ENCODE measurements at regions not wholly inside any gene's neighbourhood (a gene's known extent, or its start where the extent isn't known, plus 50 kb on each side); places are given as distances from the start of the nearest gene placed in this dataset.
A peak's percentile ranks its signal among the peaks of the same experiment; 100 is the strongest.
"Not testable (repeated sequence)": the region's sequence is repeated elsewhere in the genome, so short reads cannot be mapped to it uniquely, and the experiment has no call there.

DNA sequence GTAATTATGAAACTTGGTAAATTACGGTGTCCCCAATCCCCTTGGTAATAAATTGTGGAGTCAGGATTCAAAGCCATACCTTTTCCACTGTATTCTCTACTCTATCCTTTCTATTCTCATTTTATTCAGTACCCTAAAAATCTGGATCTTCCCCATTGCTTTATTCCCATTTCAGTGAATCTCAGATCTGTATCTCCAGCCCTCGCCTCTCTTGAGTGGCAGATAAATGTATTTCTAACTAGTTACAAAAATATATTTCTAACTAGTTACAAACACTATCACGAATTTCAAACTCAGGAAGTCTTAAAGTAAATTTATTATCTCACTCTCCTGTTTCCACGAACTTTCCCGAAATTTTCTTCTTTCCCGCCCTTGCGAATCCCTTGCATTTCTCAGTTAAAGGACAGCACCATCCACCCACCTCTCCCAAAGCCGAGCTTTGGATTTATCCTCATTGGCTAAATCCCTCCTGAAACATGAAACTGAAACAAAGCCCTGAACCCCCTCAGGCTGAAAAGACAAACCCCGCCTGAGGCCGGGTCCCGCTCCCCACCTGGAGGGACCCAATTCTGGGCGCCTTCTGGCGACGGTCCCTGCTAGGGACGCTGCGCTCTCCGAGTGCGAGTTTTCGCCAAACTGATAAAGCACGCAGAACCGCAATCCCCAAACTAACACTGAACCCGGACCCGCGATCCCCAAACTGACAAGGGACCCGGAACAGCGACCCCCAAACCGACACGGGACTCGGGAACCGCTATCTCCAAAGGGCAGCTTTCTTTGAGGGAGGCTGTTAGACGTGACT, 164.3 kb upstream of the PABPC3 start:
- peaks cover 53% of the 10 kb centered on the region for H3K27me3 Mint-ChIP-seq

DNA sequence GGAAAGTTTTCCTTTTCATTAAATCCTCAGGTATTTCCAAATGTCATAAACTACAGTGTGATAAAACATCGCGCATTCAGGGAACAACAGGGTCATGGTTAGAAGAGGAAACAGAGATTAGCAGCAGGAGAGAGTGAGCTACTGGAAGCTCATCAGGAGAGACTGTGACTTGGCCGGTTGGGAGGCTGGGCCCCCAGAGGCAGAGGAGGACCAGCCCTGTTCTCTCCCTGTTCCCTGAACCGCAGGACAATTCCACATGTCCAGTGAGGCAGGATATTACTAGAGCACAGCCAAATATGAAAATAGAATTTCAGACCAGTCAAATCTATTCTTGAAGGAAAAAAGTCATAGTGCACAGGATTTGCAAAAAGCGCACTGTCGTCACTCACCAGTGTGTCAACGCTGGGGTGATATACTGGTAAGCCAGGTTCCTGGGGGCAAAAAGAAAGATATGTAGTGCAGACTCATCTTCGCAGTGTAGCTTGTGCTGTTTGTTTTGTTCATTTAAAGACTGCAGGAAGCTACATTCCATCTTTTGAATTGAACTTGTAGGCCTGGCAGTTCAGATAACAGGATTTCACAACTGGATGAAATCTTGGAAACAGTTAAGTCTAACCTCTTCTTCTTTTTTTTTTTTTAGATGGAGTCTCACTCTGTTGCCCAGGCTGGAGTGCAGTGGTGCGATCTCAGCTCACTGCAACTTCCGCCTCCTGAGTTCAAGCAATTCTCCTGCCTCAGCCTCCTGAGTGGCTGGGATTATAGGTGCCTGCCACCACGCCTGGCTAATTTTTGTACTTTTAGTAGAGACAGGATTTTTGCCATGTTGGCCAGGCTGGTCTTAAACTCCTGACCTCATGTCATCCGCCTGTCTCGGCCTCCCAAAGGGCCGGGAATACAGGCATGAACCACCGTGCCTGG, 162.6 kb upstream of the PABPC3 start:
- DNase-seq, ATAC-seq, H3K9me3 Mint-ChIP-seq, H3K4me3 Mint-ChIP-seq, H3K27ac Mint-ChIP-seq, H3K4me1 Mint-ChIP-seq: not testable (repeated sequence)
- H3K27me3 Mint-ChIP-seq: peaks cover 66% of the 10 kb centered on the region

More for the DNA sequence above, 164.3 kb upstream of the PABPC3 start:
- Mint-ChIP-seq H3K4me1 (peaks cover 7% of the 10 kb centered on the region), H3K9me3 (no peaks in the 10 kb centered on the region), H3K4me3 (peak overlapping the region; percentile 23 to 74), H3K27ac (no peak overlapping the region)
- ATAC-seq (no peak), DNase-seq (no peak)

DNA sequence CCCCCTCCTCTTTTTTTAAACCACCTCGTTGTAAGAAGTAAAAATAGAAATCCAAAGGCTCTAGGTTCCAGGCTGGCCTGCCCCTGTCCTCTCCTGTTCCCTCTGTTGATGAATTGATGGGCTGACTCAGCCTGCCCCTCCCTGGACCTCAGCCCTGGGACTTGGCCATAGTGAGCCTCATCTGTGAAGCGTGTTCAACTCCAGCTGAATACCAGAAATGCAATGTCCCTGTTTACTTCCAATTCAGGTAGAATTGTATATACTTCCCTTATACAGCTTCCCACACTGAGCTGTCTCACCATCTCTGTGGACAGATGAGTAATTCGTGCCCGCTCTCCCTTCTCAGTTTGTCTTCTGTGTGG, 161.9 kb upstream of the PABPC3 start:
- peaks cover 69% of the 10 kb centered on the region for H3K27me3 Mint-ChIP-seq
- not testable (repeated sequence) for H3K9me3 Mint-ChIP-seq, ATAC-seq

DNA sequence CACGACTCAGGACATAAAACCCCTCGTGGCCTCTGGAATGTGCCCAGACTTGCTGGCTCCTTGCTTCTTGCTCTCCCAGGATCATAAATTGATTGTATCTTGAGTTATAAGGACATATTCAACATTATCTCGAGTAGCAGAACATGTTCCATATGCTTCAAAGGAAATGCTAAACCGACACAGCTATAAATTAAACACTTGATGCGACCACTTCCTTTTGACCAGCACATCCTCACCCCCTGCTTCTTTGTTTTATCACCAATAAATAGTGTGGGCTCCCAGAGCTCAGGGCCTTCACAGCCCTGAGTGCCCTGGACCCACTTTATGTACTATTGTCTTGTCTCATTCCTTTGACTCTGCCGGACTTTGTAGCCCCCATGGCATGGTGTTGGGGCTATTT, 157.0 kb upstream of the PABPC3 start:
- Mint-ChIP-seq H3K9me3 (peaks cover 0 to 7% of the 10 kb centered on the region in 2 donors), H3K4me3 (no peak overlapping the region), H3K27ac (peak overlapping the region in 1 of 2 donors; percentile 31), H3K27me3 (peaks cover 53% of the 10 kb centered on the region), H3K4me1 (no peaks in the 10 kb centered on the region)
- ATAC-seq (no peak), DNase-seq (no peak)

More for the DNA sequence above, 161.9 kb upstream of the PABPC3 start:
- DNase-seq, H3K4me1 Mint-ChIP-seq, H3K27ac Mint-ChIP-seq, H3K4me3 Mint-ChIP-seq: not testable (repeated sequence)

DNA sequence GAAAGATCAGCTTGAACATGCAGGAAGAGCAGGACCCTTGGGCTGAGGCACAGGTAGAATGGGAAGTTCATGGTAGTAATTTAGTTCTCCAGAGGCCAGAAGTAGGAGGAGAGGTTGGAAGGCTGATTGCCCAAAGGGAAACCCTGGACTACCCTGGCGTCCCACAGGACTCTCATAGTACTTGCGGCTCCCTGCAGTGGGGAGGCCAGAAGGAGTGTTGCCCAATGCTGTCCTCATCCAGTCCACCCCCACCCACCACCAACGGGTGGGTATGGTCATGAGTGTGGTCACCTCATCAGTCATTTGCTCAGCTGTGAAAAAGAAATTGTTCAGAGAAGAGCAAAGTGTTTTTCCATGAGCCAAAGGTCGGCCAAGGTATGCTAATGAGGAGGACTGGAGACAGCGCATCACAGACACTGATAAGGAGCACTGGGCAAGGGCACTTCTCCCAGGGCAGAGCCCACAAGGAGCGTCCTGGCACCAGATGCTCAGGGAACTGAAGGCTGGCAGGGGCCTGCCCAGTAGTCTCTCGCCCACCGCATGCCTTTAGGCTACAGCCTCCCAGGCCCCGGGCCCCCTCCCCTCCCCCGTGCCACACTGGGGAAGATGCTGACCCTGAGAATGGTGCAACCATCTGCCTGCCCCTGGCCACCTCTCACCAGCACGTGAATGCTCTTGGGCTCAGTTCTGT, 154.8 kb upstream of the PABPC3 start:
- ATAC-seq, H3K4me1 Mint-ChIP-seq, H3K4me3 Mint-ChIP-seq, DNase-seq, H3K27ac Mint-ChIP-seq: not testable (repeated sequence)
- Mint-ChIP-seq H3K27me3 (peaks cover 57% of the 10 kb centered on the region), H3K9me3 (peaks cover 0 to 17% of the 10 kb centered on the region in 2 donors)

DNA sequence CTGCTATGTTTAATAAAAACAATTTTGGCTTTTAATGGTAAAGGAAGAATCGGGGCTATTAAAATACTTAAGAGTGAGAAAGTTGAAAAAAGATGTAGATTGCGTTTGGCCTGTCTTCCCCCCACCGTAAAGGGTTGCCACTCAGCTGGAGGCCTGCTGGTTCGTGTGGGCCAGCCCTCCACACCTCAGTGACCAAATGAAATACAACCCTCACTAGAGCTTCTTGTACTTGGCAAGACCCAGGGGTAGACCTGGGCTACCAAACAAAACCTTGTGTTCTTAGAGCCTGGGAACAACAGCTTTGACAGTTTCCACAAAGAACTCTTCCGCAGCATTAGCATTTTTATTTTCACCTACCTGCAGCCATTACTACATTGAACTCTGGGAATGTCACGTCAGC, 152.8 kb upstream of the PABPC3 start:
- peaks cover 58% of the 10 kb centered on the region for H3K27me3 Mint-ChIP-seq
- H3K27ac Mint-ChIP-seq: no peak overlapping the region
- no peak overlapping the region for H3K4me3 Mint-ChIP-seq
- DNase-seq (no peak), ATAC-seq (no peak)
- H3K4me1 Mint-ChIP-seq: peaks cover 17% of the 10 kb centered on the region
- peaks cover 0 to 20% of the 10 kb centered on the region in 2 donors for H3K9me3 Mint-ChIP-seq

DNA sequence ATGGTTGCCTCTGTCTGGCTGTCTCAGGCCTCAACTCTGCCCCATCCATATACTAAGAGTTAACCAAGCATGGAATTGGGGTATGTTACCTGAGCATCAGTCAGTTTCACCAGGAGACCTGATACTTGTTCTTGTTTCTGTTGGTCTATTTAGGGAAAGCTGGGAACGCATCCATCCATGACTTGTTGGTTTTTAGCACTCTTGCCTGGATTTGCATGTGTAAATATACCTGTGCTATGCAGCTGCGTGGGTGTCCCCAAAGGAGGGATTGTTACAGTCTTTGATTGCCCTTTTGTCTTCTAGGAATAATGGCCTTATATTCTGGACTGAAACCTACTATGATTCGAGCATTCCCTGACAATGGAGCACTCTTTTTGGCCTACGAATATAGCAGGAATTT, 151.9 kb upstream of the PABPC3 start:
- Mint-ChIP-seq H3K27me3 (peaks cover 48% of the 10 kb centered on the region), H3K9me3 (peaks cover 0 to 20% of the 10 kb centered on the region in 2 donors), H3K4me1 (peaks cover 26% of the 10 kb centered on the region)
- not testable (repeated sequence) for H3K4me3 Mint-ChIP-seq, DNase-seq, H3K27ac Mint-ChIP-seq, ATAC-seq

DNA sequence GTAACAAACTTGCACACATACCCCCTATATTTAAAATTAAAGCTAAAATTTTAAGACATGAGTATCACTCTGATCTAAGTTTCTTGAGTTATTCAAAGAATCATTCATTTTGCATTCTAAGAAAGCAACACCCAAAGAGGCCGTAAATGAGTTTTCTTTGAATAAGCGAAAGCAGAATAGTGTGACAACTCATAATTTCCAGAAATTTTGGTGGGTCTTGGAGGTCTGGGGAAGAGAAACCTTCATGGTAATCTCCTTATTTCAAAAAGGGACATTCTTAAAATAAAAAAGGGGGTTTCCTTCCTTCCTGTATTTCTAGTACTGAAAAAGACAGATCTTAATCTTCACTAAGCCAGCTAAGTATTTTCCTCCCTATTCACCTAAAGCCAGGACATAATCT, 147.0 kb upstream of the PABPC3 start:
- peaks cover 29% of the 10 kb centered on the region for H3K27me3 Mint-ChIP-seq
- peaks cover 40% of the 10 kb centered on the region for H3K4me1 Mint-ChIP-seq
- H3K9me3 Mint-ChIP-seq: peaks cover 0 to 20% of the 10 kb centered on the region in 2 donors
- ATAC-seq: peak; percentile 52
- not testable (repeated sequence) for H3K27ac Mint-ChIP-seq, DNase-seq
- H3K4me3 Mint-ChIP-seq: peak overlapping the region; percentile 26 to 30

DNA sequence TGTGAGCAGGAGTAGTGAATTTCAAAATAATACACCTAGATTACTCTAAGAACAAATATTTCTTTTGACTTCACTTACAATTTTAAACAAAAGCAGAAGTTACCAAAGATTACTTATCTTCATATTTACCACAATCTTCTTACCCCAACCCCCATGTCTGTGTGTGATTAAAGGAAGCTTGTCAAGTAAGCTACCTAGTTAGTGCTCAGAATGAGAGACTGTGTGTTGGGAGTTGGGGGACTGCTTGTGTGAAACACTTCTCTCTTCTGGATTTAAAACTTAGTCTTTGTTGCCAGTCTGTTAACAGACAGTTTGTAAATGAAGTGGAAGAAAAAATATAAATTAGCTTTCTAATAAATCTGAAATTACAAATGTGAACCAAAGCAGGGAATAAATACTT, 145.3 kb upstream of the PABPC3 start:
- Mint-ChIP-seq H3K9me3 (peaks cover 0 to 15% of the 10 kb centered on the region in 2 donors), H3K27me3 (peaks cover 27% of the 10 kb centered on the region), H3K4me1 (peaks cover 40% of the 10 kb centered on the region)
- DNase-seq, ATAC-seq, H3K27ac Mint-ChIP-seq, H3K4me3 Mint-ChIP-seq: not testable (repeated sequence)

DNA sequence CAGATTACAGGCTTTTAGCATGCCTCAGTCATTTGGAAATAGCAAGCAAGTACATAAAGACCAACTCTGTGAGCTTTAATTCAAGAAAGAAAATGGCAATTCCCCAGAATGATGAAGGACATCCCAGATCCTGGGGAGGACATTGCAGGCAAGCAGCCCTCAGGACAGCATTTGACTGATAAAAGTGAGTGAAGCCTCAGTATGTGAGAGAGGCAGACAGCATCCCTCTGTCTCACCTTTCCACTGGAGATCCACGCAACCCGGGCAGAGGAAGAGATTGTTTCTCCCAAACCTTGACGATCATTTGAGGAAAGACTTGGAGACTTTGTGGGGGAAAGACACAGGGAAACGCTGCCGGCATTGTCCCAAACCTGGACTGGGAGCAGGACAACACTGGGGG, 128.0 kb upstream of the PABPC3 start:
- ATAC-seq, H3K4me1 Mint-ChIP-seq, DNase-seq, H3K9me3 Mint-ChIP-seq, H3K27ac Mint-ChIP-seq: not testable (repeated sequence)
- H3K27me3 Mint-ChIP-seq: peaks cover 16% of the 10 kb centered on the region
- H3K4me3 Mint-ChIP-seq: peak overlapping the region in 1 of 2 donors; percentile 57

DNA sequence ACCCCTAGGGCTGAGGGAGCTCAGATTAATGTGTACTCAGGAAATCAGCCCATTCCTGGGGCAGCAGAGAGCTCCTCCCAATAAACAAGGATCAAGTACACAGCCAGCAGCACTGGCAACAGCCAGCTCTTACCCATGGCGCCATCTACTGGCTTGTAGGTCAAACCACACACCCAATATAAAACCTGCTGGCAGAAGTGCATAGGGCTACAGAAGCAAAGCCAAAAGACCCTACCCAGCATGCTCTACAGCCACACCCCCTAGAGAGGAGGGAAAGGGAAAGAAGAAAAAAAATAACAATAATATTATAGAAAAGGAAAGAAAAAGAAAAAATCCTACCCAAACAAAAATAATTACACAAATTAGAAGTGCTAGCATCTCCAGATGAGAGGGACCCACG, 127.5 kb upstream of the PABPC3 start:
- not testable (repeated sequence) for ATAC-seq
- peak; percentile 10 to 21 for DNase-seq
- H3K4me3 Mint-ChIP-seq: peak overlapping the region in 1 of 2 donors; percentile 57

DNA sequence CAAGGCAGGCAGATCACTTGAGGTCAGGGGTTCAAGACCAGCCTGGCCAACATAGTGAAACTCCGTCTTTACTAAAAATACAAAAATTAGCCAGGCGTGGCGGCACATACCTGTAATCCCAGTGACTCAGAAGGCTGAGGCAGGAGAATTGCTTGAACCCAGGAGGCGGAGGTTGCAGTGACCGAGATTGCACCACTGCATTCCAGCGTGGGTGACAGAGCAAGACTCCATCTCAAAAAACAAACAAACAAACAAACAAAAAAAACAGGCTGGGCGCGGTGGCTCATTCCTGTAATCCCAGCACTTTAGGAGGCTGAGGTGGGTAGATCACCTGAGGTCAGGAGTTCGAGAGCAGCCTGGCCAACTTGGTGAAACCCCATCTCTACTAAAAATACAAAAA, 122.8 kb upstream of the PABPC3 start:
- not testable (repeated sequence) for ATAC-seq, H3K4me1 Mint-ChIP-seq, DNase-seq, H3K27ac Mint-ChIP-seq, H3K9me3 Mint-ChIP-seq, H3K4me3 Mint-ChIP-seq
- H3K27me3 Mint-ChIP-seq: peaks cover 31% of the 10 kb centered on the region

More for the DNA sequence above, 127.5 kb upstream of the PABPC3 start:
- not testable (repeated sequence) for H3K27ac Mint-ChIP-seq, H3K9me3 Mint-ChIP-seq, H3K4me1 Mint-ChIP-seq
- peaks cover 16% of the 10 kb centered on the region for H3K27me3 Mint-ChIP-seq

DNA sequence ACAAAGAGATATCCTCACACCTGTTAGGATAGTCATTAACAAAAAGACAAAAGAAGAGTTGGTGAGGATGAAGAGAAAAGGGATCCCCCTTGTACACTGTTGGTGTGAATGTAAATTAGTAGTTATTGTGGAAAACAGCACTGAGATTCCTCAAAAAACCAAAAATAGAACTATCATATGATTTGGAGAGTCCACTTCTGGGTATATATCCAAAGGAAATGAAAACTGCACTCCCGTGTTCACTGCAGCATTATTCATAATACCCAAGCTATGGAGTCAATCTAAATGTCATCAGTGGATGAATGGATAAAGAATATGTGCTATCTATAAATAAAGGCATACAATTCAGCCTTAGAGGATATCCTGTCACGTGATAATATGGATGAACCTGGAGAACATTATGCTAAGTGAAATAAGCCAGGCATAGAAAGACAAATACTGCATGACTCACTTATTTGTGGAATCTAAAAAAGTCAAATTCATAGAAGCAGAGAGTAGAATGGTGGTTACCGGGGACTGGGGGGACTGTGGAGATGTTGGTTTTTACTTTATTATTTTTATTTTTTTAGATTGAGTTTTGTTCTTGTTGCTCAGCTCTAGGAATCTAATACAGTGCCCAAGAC, 114.6 kb upstream of the PABPC3 start:
- not testable (repeated sequence) for H3K4me1 Mint-ChIP-seq, H3K9me3 Mint-ChIP-seq, H3K4me3 Mint-ChIP-seq, H3K27ac Mint-ChIP-seq, DNase-seq, ATAC-seq
- H3K27me3 Mint-ChIP-seq: peaks cover 67% of the 10 kb centered on the region

DNA sequence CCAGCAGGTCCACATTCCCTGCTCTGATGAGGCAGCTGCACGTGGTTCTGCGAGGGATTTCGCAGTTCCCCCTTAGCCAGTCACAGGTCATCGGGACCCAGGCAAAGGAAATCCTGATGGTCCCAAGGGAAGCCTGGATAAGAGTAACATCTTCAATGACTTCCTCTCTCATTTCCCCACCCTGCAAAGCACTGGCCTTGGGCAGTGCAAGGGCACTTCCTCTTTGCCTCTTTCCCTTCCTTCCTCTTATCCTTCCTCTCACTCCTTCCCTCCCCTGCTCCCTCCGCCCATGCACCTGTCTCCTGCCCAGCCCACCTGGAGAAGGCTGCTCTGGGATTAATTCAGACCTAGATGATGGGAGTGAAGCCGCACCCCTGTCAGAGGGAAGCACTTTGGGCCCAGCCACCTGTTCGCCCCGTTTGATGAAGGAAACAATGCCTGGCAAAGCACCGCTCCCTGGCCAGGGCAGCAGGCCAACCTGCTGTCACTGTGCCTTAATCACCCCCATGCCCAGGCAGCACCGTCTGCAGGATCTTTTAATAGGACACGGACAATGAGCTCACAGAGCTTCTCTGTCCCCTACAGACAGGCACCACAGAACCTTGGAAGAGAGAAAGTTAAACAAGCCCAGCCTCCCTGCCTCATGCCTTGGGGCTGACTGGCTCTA, 113.5 kb upstream of the PABPC3 start:
- ATAC-seq: no peak
- H3K4me3 Mint-ChIP-seq: no peak overlapping the region
- no peaks in the 10 kb centered on the region for H3K4me1 Mint-ChIP-seq
- H3K27me3 Mint-ChIP-seq: peaks cover 71% of the 10 kb centered on the region
- no peak overlapping the region for H3K27ac Mint-ChIP-seq
- DNase-seq: no peak
- no peaks in the 10 kb centered on the region for H3K9me3 Mint-ChIP-seq
